Fibroblast of gingiva (primary cell): ENCODE measurements at regions not wholly inside any gene's neighbourhood (a gene's known extent, or its start where the extent isn't known, plus 50 kb on each side); places are given as distances from the start of the nearest gene placed in this dataset.
"Not testable (repeated sequence)": the region's sequence is repeated elsewhere in the genome, so short reads cannot be mapped to it uniquely, and the experiment has no call there.

Experiments
- DNase-seq: peaks from one replicate; pipeline ENCODE4 v3.0.0-alpha.2; 2011; ENCODE audit warnings: low read depth

DNA sequence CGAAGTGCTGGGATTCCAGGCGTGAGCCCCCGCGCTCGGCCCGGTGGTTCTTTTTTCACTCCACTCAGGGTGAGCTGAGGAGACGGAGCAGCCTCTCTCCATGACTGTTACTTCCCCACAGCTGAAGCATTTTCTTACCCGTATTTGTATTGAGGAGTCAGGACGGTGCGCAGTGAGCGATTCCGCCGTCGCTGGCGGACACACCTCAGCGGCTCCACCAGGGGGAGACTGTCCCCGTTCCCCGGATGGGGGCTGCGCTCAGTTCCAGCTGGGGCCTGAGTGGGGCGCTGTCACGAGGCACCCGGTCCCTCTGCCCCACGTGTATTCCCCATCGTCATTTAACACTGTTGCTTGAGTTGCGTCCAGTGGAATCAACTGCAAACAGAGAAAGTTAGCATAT lies 844.0 kb upstream of the FRG1 start:
- no peak for DNase-seq

- no peak for DNase-seq
Observed at GRCh38 chr4:189098932-189099696, 841.6 kb upstream of the FRG1 start.

DNA sequence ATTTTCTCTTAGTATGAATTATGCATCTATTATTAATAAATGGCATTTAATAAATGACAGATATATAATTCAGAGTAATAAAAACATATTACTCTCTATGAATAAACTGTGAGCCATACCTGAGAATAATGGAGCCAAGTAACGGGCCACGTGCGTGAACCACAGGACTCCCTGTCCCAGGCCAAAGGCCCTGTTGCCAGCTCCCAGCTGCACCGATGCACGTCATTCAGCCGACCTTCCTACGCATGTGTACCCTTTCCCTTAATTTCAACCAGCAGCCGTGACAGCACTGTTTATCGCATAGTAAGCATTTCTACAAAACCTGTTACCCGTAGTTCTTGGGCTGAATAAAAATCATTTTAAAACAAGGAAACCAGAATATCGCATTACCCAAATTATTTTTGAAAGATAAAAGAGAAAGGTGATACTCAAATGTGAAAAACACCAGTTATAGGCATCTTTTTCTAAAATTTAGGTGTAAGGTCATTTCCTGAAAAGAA lies 827.2 kb upstream of the FRG1 start:
- no peak for DNase-seq

- DNase-seq: no peak
Observed at GRCh38 chr4:189117426-189117825, 823.2 kb upstream of the FRG1 start.

DNA sequence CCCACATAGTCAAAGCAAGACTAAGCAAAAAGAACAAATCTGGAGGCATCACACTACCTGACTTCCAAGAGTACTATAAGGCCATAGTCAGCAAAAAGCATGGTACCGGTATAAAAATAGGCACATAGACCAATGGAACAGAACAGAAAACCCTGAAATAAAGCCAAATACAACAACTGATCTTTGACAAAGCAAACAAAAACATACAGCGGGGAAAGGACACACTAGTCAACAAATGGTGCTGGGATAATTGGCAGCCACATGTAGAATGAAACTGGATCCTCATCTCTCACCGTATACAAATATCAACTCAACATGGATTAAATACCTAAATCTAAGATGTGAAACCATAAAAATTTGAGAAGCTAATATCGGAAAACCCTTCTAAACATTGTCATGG lies 819.3 kb upstream of the FRG1 start:
- no peak for DNase-seq

- no peak for DNase-seq
Observed at GRCh38 chr4:189124149-189124758, 816.4 kb upstream of the FRG1 start.

GRCh38 chr4:189124791-189125190 lies 815.9 kb upstream of the FRG1 start:
- DNase-seq: no peak

DNA sequence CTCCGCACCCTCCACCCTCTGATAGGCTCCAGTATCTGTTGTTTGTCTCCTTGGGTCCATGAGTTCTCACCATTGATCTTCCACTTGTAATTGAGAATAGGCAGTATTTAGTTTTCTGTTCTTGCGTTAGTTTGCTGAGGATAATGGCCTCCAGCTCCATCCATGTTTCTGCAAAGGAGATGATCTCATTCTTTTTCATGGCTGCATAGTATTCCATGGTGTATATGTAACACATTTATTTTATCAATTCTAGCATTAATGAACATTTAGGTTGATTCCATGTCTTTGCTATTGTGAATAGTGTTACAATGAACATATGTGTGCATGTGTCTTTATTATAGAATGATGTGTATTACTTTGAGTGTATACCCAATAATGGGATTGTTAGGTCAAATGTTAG lies 814.6 kb upstream of the FRG1 start:
- DNase-seq: no peak

DNA sequence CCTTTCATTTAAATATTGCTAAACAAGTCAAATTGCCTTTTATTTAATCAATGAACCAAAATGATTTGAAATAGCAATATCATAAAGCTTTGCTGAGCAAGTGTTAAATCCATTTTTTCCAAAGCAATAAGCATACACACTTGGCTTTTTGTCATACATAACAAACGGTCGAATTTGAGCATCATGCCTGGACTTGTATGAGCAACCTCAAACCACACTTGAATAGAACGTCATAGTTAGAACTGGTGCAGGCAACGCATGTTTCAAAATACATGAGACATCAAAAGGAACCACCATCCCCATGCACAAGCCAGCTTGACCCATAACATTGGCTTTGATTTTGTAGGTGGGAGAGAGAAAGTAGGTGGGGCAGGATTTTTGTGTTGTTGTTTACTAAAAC lies 812.3 kb upstream of the FRG1 start:
- DNase-seq: no peak

GRCh38 chr4:189129044-189129694 lies 811.5 kb upstream of the FRG1 start:
- DNase-seq: no peak

- DNase-seq: no peak
Observed at GRCh38 chr4:189131118-189131517, 809.6 kb upstream of the FRG1 start.

DNA sequence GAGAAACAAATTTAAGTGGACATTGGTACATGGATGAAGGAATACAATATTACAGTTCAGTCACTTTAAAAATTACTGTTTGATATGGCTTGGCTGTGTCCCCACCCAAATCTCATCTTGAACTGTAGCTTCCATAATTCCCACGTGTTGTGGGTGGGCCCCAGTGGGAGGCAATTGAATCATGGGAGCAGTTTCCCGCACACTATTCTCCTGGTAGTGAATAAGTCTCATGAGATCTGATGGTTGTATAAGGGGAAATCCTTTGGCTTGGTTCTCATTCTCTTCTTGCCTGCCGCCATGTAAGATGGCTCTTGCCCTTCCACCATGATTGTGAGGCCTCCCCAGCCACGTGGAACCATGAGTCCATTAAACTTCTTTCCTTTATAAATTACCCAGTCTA lies 804.2 kb upstream of the FRG1 start:
- DNase-seq: no peak

- DNase-seq: no peak
Observed at GRCh38 chr4:189143263-189143952, 797.3 kb upstream of the FRG1 start.

GRCh38 chr4:189147005-189147929 lies 793.4 kb upstream of the FRG1 start:
- DNase-seq: no peak

GRCh38 chr4:189155083-189155482 lies 785.6 kb upstream of the FRG1 start:
- not testable (repeated sequence) for DNase-seq

DNA sequence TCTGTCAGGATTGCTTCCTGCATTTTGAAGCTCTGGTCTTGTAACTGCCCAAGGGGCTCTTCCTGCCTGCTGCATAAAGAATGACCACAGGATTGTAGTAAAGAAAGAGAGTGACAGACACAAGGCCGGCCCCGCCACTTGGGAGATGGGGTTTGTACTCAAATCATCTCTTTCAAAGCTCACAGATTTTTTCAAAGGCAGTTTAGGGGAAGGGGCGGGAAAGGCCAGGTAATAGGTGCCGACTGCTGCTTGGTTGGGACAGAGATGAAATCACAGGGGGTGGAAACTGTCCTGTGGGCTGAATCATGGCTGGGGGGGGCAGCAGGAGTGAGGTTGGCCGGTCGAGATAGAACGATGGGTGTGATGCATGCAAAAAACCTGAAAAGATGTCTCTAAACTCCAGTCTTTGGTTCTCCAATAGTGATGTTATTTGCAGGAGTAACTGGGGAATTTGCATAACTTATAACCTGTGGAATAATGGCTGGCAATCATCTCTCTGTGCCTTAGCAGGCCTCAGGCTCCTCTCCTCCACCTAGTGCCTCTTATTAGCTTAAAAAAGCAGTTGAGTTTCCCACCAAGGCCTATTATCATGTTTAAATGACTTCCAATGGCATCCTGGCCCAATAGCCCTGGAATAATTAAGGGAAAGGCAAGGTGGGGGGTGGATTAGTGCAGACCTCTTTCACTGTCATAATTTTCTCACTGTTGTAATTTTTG lies 778.4 kb upstream of the FRG1 start:
- no peak for DNase-seq

- DNase-seq: no peak
Observed at GRCh38 chr4:189162888-189163287, 777.8 kb upstream of the FRG1 start.

DNA sequence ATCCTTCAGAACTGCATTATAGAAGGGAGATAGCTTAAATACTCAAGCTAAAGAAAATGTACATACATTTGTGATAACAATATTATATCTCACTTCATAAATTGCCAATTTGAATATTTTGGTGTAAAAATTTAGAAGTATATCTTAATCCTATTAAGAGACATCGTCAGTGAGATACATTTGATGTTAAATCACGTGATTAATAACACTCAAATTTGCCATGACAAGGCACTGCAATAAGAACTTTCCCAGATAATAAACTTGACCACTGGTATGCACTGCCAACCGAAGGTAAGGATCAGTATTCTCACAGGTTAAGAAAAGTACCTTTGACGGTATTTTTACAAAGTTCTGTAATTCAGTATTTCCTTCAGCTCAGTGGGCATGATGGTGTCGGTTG lies 764.7 kb upstream of the FRG1 start:
- no peak for DNase-seq

- DNase-seq: no peak
Observed at GRCh38 chr4:189177130-189177529, 763.5 kb upstream of the FRG1 start.

DNA sequence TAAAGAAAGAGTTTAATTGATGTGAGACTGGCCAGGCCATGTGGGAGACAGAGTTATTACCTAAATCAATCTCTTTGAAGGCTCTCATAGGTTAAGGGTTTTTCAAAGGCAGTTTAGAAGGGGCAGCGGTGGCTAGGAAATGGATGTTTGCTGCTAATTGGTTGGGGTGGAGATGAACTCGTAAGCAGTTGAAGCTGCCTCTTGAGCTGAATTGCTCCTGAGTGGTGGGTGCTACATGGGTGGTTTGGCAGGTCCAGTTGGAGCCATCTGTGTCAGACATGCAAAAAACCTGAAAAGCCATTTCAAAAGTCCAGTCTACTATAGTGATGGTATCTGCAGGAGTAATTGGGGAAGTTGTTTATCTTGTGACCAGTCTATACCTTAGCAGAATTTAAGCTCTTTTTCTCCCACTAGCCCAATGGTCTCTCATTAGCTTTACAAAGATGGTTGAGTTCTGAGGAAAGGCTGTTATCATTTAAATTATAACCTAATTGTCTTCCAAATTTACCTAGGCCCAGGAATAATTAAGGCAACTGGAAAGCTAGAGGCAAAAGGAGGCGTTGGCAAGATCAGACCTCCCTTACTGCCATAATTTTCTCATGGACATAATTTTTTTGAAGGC lies 762.4 kb upstream of the FRG1 start:
- DNase-seq: no peak
